WTC11 (cell line): ENCODE measurements at regions not wholly inside any gene's neighbourhood (a gene's known extent, or its start where the extent isn't known, plus 50 kb on each side); places are given as distances from the start of the nearest gene placed in this dataset.

Experiments
- ATAC-seq: fragments of 200-7000 bp; cut with Tn5 transposase; 2 replicates; pipeline ENCODE4 v1.10.0; 2021; ENCODE audit warnings: mild to moderate bottlenecking, moderate library complexity
- CTCF ChIA-PET: fragments of 300-600 bp; sonication (Branson Sonifier 250); formaldehyde crosslinking; loops from one replicate; lab custom pipeline; 2021; ENCODE audit warnings: antibody characterized with exemption; lab: Charles Lee
- POLR2A ChIA-PET: fragments of 350-600 bp; sonication (Branson Sonifier 250); formaldehyde crosslinking; loops from one replicate; lab custom pipeline; 2021; ENCODE audit warnings: antibody characterized with exemption; lab: Charles Lee
- DNase-seq: peaks from one replicate; pipeline ENCODE4 v3.0.0; 2021; ENCODE audit warnings: low spot score
- H3K27ac Mint-ChIP-seq: 2 replicates; pipeline ENCODE4 v1.8.0; 2021; ENCODE audit warnings: mixed read lengths
- H3K27me3 Mint-ChIP-seq: 2 replicates; pipeline ENCODE4 v1.8.0; 2021; ENCODE audit warnings: low read depth, mild to moderate bottlenecking, moderate library complexity, mixed read lengths
- H3K36me3 Mint-ChIP-seq: 2 replicates; pipeline ENCODE4 v1.8.0; 2021; ENCODE audit warnings: mixed read lengths
- H3K4me1 Mint-ChIP-seq: 2 replicates; pipeline ENCODE4 v1.8.0; 2022; ENCODE audit warnings: mixed read lengths
- H3K4me3 Mint-ChIP-seq: 2 replicates; pipeline ENCODE4 v1.8.0; 2021; ENCODE audit warnings: mild to moderate bottlenecking, moderate library complexity, mixed read lengths
- H3K9me3 Mint-ChIP-seq: 2 replicates; pipeline ENCODE4 v1.8.0; 2021; ENCODE audit warnings: mixed read lengths
- ATF1 ChIP-seq: sonication (generic); formaldehyde crosslinking; IDR thresholded peaks from 2 replicates; pipeline ENCODE4 v1.8.1; 2023; ENCODE audit warnings: mild to moderate bottlenecking, moderate library complexity, missing genetic modification reagents
- CBFB ChIP-seq: sonication (generic); formaldehyde crosslinking; IDR thresholded peaks from 2 replicates; pipeline ENCODE4 v1.8.1; 2022; ENCODE audit warnings: mild to moderate bottlenecking, low read depth, missing genetic modification reagents
- CREB1 ChIP-seq: sonication (generic); formaldehyde crosslinking; IDR thresholded peaks from 2 replicates; pipeline ENCODE4 v1.8.0; 2023; ENCODE audit warnings: mild to moderate bottlenecking, missing genetic modification reagents
- ETV6 ChIP-seq: sonication (generic); formaldehyde crosslinking; IDR thresholded peaks from 2 replicates; pipeline ENCODE4 v1.8.1; 2022; ENCODE audit warnings: mild to moderate bottlenecking, missing genetic modification reagents
- FOXJ3 ChIP-seq: sonication (generic); formaldehyde crosslinking; IDR thresholded peaks from 2 replicates; pipeline ENCODE4 v1.9.0; 2021; ENCODE audit warnings: missing genetic modification reagents, mild to moderate bottlenecking, borderline replicate concordance
- FOXP1 ChIP-seq: sonication (generic); formaldehyde crosslinking; IDR thresholded peaks from 2 replicates; pipeline ENCODE4 v1.8.0; 2022; ENCODE audit warnings: missing genetic modification reagents, mild to moderate bottlenecking, moderate library complexity, borderline replicate concordance
- GRHL2 ChIP-seq: fragments of 250-450 bp; sonication (Bioruptor Pico); IDR thresholded peaks from 2 replicates; pipeline ENCODE4 v1.8.0; 2022; ENCODE audit warnings: mild to moderate bottlenecking, moderate library complexity; ENCODE audit not compliant: insufficient replicate concordance, severe bottlenecking
- IRF2 ChIP-seq: sonication (generic); formaldehyde crosslinking; IDR thresholded peaks from 2 replicates; pipeline ENCODE4 v1.8.0; 2022; ENCODE audit warnings: low read depth, missing genetic modification reagents, borderline replicate concordance
- JAZF1 ChIP-seq: fragments of 250-450 bp; sonication (Bioruptor Pico); IDR thresholded peaks from 2 replicates; pipeline ENCODE4 v1.9.0; 2021; ENCODE audit warnings: moderate library complexity, mild to moderate bottlenecking, inconsistent platforms
- PRRX2 ChIP-seq: fragments of 250-450 bp; sonication (Bioruptor Pico); IDR thresholded peaks from 2 replicates; pipeline ENCODE4 v1.8.0; 2021; ENCODE audit warnings: mild to moderate bottlenecking
- TEAD4 ChIP-seq: sonication (generic); formaldehyde crosslinking; IDR thresholded peaks from 2 replicates; pipeline ENCODE4 v1.8.0; 2022; ENCODE audit warnings: mild to moderate bottlenecking, missing genetic modification reagents
- ZBTB21 ChIP-seq: sonication (generic); formaldehyde crosslinking; IDR thresholded peaks from 2 replicates; pipeline ENCODE4 v1.8.1; 2023; ENCODE audit warnings: mild to moderate bottlenecking, missing genetic modification reagents, borderline replicate concordance
- ZNF219 ChIP-seq: sonication (generic); formaldehyde crosslinking; IDR thresholded peaks from 2 replicates; pipeline ENCODE4 v1.8.0; 2023; ENCODE audit warnings: missing genetic modification reagents, mild to moderate bottlenecking, borderline replicate concordance
- ZNF423 ChIP-seq: fragments of 250-450 bp; sonication (Bioruptor Pico); IDR thresholded peaks from 2 replicates; pipeline ENCODE4 v2.1.2; 2022; ENCODE audit warnings: mild to moderate bottlenecking, moderate library complexity
- TF ChIP-seq, protein P1 (sequence below): sonication (generic); formaldehyde crosslinking; IDR thresholded peaks from 2 replicates; pipeline ENCODE4 v1.8.0; 2022; ENCODE audit warnings: mild to moderate bottlenecking, missing genetic modification reagents
- TF ChIP-seq, protein P2 (sequence below): fragments of 250-450 bp; sonication (Bioruptor Pico); IDR thresholded peaks from 2 replicates; pipeline ENCODE4 v1.9.0; 2021; ENCODE audit warnings: mild to moderate bottlenecking
- TF ChIP-seq, protein P3 (sequence below): fragments of 250-450 bp; sonication (Bioruptor Pico); IDR thresholded peaks from 2 replicates; pipeline ENCODE4 v1.9.0; 2021; ENCODE audit warnings: mild to moderate bottlenecking
- TF ChIP-seq, protein P4 (sequence below): sonication (generic); formaldehyde crosslinking; IDR thresholded peaks from 2 replicates; pipeline ENCODE4 v1.8.0; 2022; ENCODE audit warnings: mild to moderate bottlenecking, missing genetic modification reagents
- TF ChIP-seq, protein P5 (sequence below): sonication (generic); formaldehyde crosslinking; IDR thresholded peaks from 2 replicates; pipeline ENCODE4 v1.8.0; 2023; ENCODE audit warnings: missing genetic modification reagents
- TF ChIP-seq, protein P6 (sequence below): sonication (generic); formaldehyde crosslinking; IDR thresholded peaks from 2 replicates; pipeline ENCODE4 v1.8.1; 2022; ENCODE audit warnings: low read depth, missing genetic modification reagents, borderline replicate concordance
- TF ChIP-seq, protein P7 (sequence below): sonication (generic); formaldehyde crosslinking; IDR thresholded peaks from 2 replicates; pipeline ENCODE4 v1.8.1; 2023; ENCODE audit warnings: mild to moderate bottlenecking, missing genetic modification reagents, moderate library complexity
- TF ChIP-seq, protein P8 (sequence below): sonication (generic); formaldehyde crosslinking; IDR thresholded peaks from 2 replicates; pipeline ENCODE4 v1.8.1; 2023; ENCODE audit warnings: mild to moderate bottlenecking, moderate library complexity, missing genetic modification reagents

DNA sequence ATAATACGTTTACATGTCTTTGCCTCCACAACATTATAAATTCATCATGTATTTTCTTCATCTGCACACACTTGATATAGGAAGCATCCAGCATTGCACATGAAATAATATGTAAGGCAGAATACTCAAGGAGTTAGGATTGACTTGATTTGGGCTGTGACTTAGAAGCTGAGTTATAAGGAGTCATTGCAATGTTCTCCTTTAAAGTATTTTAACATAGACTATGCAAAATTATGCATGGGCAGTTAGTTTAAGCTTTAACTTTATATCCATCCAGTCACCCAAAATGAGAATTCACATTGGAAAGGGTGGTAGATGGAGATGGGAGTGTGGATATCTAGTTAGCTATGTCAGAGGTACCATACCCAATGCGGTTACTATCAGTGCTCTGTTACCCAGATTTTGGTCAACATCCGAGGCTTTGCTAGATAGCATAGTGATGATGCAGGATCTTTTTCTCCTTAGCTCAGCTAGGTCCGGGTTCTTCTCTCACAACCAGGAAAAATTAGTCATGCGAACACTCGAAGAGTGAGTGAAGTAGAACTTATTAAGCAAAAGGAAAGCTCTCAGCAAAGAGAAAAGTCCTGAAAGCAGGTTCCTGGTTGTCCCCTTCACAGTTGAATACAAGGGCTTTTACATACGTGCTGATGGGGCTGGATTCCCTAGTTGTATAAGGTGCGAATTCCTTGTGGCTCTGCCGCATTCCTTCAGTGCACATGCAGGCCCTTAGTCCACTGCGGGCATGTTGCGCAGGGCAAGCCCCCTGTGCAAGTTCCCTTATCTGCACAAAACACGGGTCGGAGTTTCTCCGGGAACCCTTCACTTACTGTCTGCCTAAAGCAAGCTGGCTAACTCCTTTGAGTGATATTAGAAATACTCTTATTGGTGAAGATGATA is 73.1 kb upstream of the FAM20A start:
- TF ChIP-seq PRRX2: no peak
- no peak for TF ChIP-seq ZBTB21 (CRISPR knock-in tag)
- no peak for TF ChIP-seq ETV6
- TF ChIP-seq, protein P1, sequence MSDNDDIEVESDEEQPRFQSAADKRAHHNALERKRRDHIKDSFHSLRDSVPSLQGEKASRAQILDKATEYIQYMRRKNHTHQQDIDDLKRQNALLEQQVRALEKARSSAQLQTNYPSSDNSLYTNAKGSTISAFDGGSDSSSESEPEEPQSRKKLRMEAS: no peak
- no peak for TF ChIP-seq ZNF219
- TF ChIP-seq, protein P2, sequence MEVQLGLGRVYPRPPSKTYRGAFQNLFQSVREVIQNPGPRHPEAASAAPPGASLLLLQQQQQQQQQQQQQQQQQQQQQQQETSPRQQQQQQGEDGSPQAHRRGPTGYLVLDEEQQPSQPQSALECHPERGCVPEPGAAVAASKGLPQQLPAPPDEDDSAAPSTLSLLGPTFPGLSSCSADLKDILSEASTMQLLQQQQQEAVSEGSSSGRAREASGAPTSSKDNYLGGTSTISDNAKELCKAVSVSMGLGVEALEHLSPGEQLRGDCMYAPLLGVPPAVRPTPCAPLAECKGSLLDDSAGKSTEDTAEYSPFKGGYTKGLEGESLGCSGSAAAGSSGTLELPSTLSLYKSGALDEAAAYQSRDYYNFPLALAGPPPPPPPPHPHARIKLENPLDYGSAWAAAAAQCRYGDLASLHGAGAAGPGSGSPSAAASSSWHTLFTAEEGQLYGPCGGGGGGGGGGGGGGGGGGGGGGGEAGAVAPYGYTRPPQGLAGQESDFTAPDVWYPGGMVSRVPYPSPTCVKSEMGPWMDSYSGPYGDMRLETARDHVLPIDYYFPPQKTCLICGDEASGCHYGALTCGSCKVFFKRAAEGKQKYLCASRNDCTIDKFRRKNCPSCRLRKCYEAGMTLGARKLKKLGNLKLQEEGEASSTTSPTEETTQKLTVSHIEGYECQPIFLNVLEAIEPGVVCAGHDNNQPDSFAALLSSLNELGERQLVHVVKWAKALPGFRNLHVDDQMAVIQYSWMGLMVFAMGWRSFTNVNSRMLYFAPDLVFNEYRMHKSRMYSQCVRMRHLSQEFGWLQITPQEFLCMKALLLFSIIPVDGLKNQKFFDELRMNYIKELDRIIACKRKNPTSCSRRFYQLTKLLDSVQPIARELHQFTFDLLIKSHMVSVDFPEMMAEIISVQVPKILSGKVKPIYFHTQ: no peak
- no peak for TF ChIP-seq GRHL2
- TF ChIP-seq ATF1: no peak
- TF ChIP-seq FOXJ3 (CRISPR knock-in tag): no peak
- TF ChIP-seq TEAD4 (CRISPR knock-in tag): no peak
- TF ChIP-seq CREB1 (CRISPR knock-in tag): no peak
- no peak for TF ChIP-seq IRF2 (CRISPR knock-in tag)
- no peak for TF ChIP-seq JAZF1 (CRISPR knock-in tag)
- TF ChIP-seq, protein P3, sequence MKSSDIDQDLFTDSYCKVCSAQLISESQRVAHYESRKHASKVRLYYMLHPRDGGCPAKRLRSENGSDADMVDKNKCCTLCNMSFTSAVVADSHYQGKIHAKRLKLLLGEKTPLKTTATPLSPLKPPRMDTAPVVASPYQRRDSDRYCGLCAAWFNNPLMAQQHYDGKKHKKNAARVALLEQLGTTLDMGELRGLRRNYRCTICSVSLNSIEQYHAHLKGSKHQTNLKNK: no peak
- TF ChIP-seq, protein P4, sequence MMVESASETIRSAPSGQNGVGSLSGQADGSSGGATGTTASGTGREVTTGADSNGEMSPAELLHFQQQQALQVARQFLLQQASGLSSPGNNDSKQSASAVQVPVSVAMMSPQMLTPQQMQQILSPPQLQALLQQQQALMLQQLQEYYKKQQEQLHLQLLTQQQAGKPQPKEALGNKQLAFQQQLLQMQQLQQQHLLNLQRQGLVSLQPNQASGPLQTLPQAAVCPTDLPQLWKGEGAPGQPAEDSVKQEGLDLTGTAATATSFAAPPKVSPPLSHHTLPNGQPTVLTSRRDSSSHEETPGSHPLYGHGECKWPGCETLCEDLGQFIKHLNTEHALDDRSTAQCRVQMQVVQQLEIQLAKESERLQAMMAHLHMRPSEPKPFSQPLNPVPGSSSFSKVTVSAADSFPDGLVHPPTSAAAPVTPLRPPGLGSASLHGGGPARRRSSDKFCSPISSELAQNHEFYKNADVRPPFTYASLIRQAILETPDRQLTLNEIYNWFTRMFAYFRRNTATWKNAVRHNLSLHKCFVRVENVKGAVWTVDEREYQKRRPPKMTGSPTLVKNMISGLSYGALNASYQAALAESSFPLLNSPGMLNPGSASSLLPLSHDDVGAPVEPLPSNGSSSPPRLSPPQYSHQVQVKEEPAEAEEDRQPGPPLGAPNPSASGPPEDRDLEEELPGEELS: no peak
- TF ChIP-seq, all 79 proteins: peak for 0
- no peaks in the 10 kb centered on the region for H3K36me3 Mint-ChIP-seq
- ATAC-seq: no peak
- POLR2A ChIA-PET: no interaction called here
- peaks cover 4% of the 10 kb centered on the region; the same call in 1 of the 2 replicates for H3K9me3 Mint-ChIP-seq
- no peak for DNase-seq
- no peaks in the 10 kb centered on the region; the same call in 1 of the 2 replicates for H3K27me3 Mint-ChIP-seq
- CTCF ChIA-PET: interaction anchor here (1.0 kb wide), 1 partner anchor 61 kb away, joined by 4 read pairs; no protein-coding TSS in a partner anchor
- H3K27ac Mint-ChIP-seq: no peak overlapping the region
- H3K4me1 Mint-ChIP-seq: peaks cover 10% of the 10 kb centered on the region
- H3K4me3 Mint-ChIP-seq: no peak overlapping the region

DNA sequence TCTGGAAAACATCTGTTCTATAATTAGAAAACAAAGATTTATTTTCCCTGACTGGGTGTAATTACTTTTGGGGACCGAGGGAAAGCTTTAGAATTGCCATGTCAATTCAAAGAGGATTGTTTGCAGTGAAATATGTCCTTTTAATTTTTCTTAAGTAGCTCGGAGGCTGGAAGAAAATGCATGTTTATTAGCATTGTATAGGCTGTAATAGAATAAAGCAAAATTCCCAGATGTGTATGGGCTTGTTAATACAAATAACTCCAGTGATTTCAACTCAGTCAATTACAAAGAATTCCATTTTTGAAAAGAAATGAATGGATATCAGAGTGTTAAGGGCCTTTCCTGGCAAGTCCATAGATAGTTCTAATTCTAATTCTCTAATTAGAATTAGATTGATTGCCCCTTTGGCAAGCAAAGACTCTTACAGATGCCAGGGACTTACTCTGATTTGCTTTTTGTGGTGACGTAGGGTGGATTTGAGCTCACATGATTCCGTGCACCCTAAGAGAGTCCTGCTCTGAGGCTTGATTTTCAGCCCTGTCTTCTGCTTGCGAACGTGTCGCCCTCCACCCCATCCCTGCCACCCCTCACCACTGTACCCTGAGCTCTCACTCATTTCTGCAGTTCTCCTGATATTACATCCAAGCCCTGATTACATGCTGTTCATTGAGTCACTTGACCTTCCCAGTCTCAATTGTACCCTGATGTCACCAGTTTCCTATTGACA is 70.0 kb upstream of the FAM20A start:
- DNase-seq (no peak), ATAC-seq (no peak)
- Mint-ChIP-seq H3K9me3 (no peaks in the 10 kb centered on the region), H3K4me3 (no peak overlapping the region), H3K36me3 (no peaks in the 10 kb centered on the region), H3K27ac (no peak overlapping the region), H3K27me3 (no peaks in the 10 kb centered on the region; the same call in 1 of the 2 replicates), H3K4me1 (no peaks in the 10 kb centered on the region)
- ChIA-PET POLR2A (no interaction called here), CTCF (interaction anchor here (1.6 kb wide), 1 partner anchor 57 kb away, joined by 6 read pairs; no protein-coding TSS in a partner anchor)
- TF ChIP-seq, protein P5, sequence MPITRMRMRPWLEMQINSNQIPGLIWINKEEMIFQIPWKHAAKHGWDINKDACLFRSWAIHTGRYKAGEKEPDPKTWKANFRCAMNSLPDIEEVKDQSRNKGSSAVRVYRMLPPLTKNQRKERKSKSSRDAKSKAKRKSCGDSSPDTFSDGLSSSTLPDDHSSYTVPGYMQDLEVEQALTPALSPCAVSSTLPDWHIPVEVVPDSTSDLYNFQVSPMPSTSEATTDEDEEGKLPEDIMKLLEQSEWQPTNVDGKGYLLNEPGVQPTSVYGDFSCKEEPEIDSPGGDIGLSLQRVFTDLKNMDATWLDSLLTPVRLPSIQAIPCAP: no peak
- TF ChIP-seq, protein P6, sequence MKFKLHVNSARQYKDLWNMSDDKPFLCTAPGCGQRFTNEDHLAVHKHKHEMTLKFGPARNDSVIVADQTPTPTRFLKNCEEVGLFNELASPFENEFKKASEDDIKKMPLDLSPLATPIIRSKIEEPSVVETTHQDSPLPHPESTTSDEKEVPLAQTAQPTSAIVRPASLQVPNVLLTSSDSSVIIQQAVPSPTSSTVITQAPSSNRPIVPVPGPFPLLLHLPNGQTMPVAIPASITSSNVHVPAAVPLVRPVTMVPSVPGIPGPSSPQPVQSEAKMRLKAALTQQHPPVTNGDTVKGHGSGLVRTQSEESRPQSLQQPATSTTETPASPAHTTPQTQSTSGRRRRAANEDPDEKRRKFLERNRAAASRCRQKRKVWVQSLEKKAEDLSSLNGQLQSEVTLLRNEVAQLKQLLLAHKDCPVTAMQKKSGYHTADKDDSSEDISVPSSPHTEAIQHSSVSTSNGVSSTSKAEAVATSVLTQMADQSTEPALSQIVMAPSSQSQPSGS (CRISPR knock-in tag): no peak
- TF ChIP-seq FOXP1 (CRISPR knock-in tag) (no peak), ZNF423 (CRISPR knock-in tag) (no peak), IRF2 (CRISPR knock-in tag) (no peak), CBFB (CRISPR knock-in tag) (no peak)
- TF ChIP-seq, protein P7, sequence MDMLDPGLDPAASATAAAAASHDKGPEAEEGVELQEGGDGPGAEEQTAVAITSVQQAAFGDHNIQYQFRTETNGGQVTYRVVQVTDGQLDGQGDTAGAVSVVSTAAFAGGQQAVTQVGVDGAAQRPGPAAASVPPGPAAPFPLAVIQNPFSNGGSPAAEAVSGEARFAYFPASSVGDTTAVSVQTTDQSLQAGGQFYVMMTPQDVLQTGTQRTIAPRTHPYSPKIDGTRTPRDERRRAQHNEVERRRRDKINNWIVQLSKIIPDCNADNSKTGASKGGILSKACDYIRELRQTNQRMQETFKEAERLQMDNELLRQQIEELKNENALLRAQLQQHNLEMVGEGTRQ (CRISPR knock-in tag): no peak
- TF ChIP-seq, protein P8, sequence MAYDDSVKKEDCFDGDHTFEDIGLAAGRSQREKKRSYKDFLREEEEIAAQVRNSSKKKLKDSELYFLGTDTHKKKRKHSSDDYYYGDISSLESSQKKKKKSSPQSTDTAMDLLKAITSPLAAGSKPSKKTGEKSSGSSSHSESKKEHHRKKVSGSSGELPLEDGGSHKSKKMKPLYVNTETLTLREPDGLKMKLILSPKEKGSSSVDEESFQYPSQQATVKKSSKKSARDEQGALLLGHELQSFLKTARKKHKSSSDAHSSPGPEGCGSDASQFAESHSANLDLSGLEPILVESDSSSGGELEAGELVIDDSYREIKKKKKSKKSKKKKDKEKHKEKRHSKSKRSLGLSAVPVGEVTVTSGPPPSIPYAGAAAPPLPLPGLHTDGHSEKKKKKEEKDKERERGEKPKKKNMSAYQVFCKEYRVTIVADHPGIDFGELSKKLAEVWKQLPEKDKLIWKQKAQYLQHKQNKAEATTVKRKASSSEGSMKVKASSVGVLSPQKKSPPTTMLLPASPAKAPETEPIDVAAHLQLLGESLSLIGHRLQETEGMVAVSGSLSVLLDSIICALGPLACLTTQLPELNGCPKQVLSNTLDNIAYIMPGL (CRISPR knock-in tag): no peak
